ENCODE measurements at regions not wholly inside any gene's neighbourhood (a gene's known extent, or its start where the extent isn't known, plus 50 kb on each side); places are given as distances from the start of the nearest gene placed in this dataset.

DNA sequence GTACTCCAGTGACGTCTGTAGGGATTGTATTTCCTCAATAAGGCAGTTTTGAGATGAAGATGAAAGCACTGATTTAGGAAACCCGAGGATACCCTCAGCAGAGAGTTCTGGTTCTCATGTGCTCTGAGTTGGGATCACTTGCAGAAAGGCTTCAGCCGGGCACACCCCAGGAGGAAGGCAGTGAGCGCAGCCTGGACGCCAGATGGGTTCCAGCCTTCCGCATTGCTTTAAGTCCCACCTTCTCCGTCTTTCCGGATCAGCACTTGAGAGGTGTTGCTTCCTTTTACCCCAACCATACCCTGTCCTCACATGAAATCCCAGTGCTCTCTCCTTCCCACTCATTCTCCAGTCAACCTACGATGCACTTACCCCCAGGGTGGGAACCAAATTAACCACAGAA, 239.5 kb upstream of the CADM1 start:
- DNase-seq: no peak
- no peak overlapping the region for H3K27ac Mint-ChIP-seq
- Histone ChIP-seq H3K9me3 (replicated peaks in 1 of 2; ENCODE audit: control insufficient read depth in 1 of 2, insufficient read depth in 1 of 2, low read length in 2 of 2) (no peaks in the 10 kb centered on the region), H3K9ac (ENCODE audit: insufficient read depth, low read length, poor library complexity, severe bottlenecking) (no peak overlapping the region), H3K4me1 (ENCODE audit: control insufficient read depth in 1 of 2, insufficient read depth in 2 of 2, low read length in 2 of 2) (no peaks in the 10 kb centered on the region), H3K4me2 (replicated peaks; ENCODE audit: extremely low read depth, low read length, poor library complexity, severe bottlenecking) (no peak overlapping the region), H3K27ac (ENCODE audit: low read depth in 1 of 2, low read length in 2 of 2) (no peak overlapping the region), H3K79me2 (ENCODE audit: insufficient read depth, low read length) (no peaks in the 10 kb centered on the region), H3K36me3 (replicated peaks in 1 of 2; ENCODE audit: control insufficient read depth in 1 of 2, insufficient read depth in 2 of 2, low read length in 2 of 2) (no peaks in the 10 kb centered on the region), H4K20me1 (ENCODE audit: insufficient read depth, low read length) (no peaks in the 10 kb centered on the region), H2AFZ (ENCODE audit: insufficient read depth, low read depth, low read length, poor library complexity, severe bottlenecking) (no peak overlapping the region), H3K27me3 (ENCODE audit: control insufficient read depth in 2 of 2, insufficient read depth in 2 of 2, low read length in 2 of 2) (peaks cover 4 to 11% of the 10 kb centered on the region in 2 donors), H3K4me3 (replicated peaks in 1 of 3; ENCODE audit: low read depth in 2 of 3, low read length in 3 of 3) (no peak overlapping the region)
- H3K36me3 Mint-ChIP-seq: no peaks in the 10 kb centered on the region
- intact Hi-C loops (cut with micrococcal nuclease): loop anchor here in 1 of 2 donors (5.0 kb wide), 1 partner anchor 66 kb away; no protein-coding TSS in a partner anchor
- 87% methylated on average over 8 of the region's 9 CpGs for WGBS (ENCODE audit: insufficient coverage)
- H3K9me3 Mint-ChIP-seq: peaks cover 0 to 5% (median 0%) of the 10 kb centered on the region in 7 donors
- H3K27me3 Mint-ChIP-seq (ENCODE audit: low read depth in 3 of 3): peaks cover 25 to 43% (median 27%) of the 10 kb centered on the region in 3 donors
- H3K4me1 Mint-ChIP-seq: peaks cover 5% of the 10 kb centered on the region
- TF ChIP-seq, protein P1, sequence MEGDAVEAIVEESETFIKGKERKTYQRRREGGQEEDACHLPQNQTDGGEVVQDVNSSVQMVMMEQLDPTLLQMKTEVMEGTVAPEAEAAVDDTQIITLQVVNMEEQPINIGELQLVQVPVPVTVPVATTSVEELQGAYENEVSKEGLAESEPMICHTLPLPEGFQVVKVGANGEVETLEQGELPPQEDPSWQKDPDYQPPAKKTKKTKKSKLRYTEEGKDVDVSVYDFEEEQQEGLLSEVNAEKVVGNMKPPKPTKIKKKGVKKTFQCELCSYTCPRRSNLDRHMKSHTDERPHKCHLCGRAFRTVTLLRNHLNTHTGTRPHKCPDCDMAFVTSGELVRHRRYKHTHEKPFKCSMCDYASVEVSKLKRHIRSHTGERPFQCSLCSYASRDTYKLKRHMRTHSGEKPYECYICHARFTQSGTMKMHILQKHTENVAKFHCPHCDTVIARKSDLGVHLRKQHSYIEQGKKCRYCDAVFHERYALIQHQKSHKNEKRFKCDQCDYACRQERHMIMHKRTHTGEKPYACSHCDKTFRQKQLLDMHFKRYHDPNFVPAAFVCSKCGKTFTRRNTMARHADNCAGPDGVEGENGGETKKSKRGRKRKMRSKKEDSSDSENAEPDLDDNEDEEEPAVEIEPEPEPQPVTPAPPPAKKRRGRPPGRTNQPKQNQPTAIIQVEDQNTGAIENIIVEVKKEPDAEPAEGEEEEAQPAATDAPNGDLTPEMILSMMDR (IDR thresholded peaks at IDR 0.05): no peak
- no peak overlapping the region for H3K4me3 Mint-ChIP-seq

GRCh38 chr11:115741376-115742107, 237.3 kb upstream of the CADM1 start:
- no peak for DNase-seq
- H3K27ac Mint-ChIP-seq: no peak overlapping the region
- Histone ChIP-seq H3K79me2 (ENCODE audit: insufficient read depth, low read length) (no peaks in the 10 kb centered on the region), H3K9ac (ENCODE audit: insufficient read depth, low read length, poor library complexity, severe bottlenecking) (no peak overlapping the region), H3K27me3 (ENCODE audit: control insufficient read depth in 2 of 2, insufficient read depth in 2 of 2, low read length in 2 of 2) (peaks cover 2% of the 10 kb centered on the region in 2 donors), H4K20me1 (ENCODE audit: insufficient read depth, low read length) (no peaks in the 10 kb centered on the region), H3K4me2 (replicated peaks; ENCODE audit: extremely low read depth, low read length, poor library complexity, severe bottlenecking) (no peak overlapping the region), H2AFZ (ENCODE audit: insufficient read depth, low read depth, low read length, poor library complexity, severe bottlenecking) (no peak overlapping the region), H3K4me3 (replicated peaks in 1 of 3; ENCODE audit: low read depth in 2 of 3, low read length in 3 of 3) (no peak overlapping the region), H3K36me3 (replicated peaks in 1 of 2; ENCODE audit: control insufficient read depth in 1 of 2, insufficient read depth in 2 of 2, low read length in 2 of 2) (no peaks in the 10 kb centered on the region), H3K4me1 (ENCODE audit: control insufficient read depth in 1 of 2, insufficient read depth in 2 of 2, low read length in 2 of 2) (no peaks in the 10 kb centered on the region), H3K27ac (ENCODE audit: low read depth in 1 of 2, low read length in 2 of 2) (no peak overlapping the region), H3K9me3 (replicated peaks in 1 of 2; ENCODE audit: control insufficient read depth in 1 of 2, insufficient read depth in 1 of 2, low read length in 2 of 2) (no peaks in the 10 kb centered on the region)
- peak overlapping the region in 1 of 2 donors; percentile 4 for H3K4me3 Mint-ChIP-seq
- peaks cover 16 to 30% (median 22%) of the 10 kb centered on the region in 3 donors for H3K27me3 Mint-ChIP-seq (ENCODE audit: low read depth in 3 of 3)
- 89% methylated on average over 15 of the region's 17 CpGs for WGBS (ENCODE audit: insufficient coverage)
- no peaks in the 10 kb centered on the region for H3K36me3 Mint-ChIP-seq
- peaks cover 0 to 5% (median 2%) of the 10 kb centered on the region in 7 donors for H3K9me3 Mint-ChIP-seq
- intact Hi-C loops (cut with micrococcal nuclease): loop anchor here in 1 of 2 donors (5.0 kb wide), 1 partner anchor 64 kb away; no protein-coding TSS in a partner anchor
- TF ChIP-seq, protein P1 (IDR thresholded peaks at IDR 0.05): no peak
- H3K4me1 Mint-ChIP-seq: peaks cover 5% of the 10 kb centered on the region

Data from CD14-positive monocyte (primary cell).